ENCODE measurements at regions not wholly inside any gene's neighbourhood (a gene's known extent, or its start where the extent isn't known, plus 50 kb on each side); places are given as distances from the start of the nearest gene placed in this dataset.
"Not testable (repeated sequence)": the region's sequence is repeated elsewhere in the genome, so short reads cannot be mapped to it uniquely, and the experiment has no call there.

DNA sequence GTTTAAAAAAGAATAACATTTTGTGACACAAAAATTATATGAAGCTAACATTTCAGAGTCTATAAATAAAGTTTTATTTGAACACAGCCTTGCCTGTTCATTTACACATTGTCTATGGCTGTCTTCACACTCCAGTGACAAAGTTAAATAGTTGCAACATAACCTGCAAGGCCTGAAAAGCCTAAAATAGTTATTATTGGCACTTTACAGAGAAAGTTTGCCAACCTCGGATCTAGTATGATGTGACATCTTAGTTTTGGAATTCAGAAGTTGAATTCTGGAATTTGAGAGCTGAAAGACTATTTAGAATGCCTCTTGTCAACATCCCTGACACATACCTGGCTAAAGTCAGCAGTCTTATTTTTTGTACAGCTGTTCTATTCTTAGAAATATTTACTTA lies 68.3 kb downstream of the DYRK2 start:
- DNase-seq, result peak; percentile 84

DNA sequence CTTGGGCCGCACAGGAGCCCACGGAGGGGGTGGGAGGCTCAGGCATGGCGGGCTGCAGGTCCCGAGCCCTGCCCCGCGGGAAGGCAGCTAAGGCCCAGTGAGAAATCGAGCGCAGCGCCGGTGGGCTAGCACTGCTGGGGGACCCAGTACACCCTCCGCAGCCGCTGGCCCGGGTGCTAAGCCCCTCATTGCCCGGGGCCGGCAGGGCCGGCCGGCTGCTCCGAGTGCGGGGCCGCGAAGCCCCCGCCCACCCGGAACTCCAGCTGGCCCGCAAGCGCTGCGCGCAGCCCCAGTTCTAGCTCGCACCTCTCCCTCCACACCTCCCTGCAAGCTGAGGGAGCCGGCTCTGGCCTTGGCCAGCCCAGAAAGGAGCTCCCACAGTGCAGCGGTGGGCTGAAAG lies 70.8 kb downstream of the DYRK2 start:
- not testable (repeated sequence) for DNase-seq

GRCh38 chr12:67720351-67720856 lies 71.9 kb downstream of the DYRK2 start:
- peak; percentile 93 for DNase-seq

DNA sequence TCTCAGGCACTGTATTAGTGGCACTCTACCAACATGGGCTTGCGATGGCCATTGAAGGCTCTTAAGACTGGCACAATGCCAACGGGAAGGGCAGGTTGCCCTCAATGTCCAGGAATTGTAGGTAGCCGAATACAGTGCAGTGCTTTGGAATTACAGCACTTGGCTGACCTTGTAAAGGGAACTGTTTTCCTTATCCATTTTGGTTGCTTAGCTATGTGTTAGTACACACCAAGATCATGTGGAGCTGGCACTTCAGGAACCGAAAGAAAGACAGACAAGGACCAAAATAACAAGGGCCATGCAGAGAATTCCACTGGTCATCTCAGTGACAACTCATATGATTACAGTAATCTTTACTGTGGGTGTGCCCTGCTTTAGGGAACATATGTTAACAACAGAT lies 72.7 kb downstream of the DYRK2 start:
- no peak for DNase-seq

DNA sequence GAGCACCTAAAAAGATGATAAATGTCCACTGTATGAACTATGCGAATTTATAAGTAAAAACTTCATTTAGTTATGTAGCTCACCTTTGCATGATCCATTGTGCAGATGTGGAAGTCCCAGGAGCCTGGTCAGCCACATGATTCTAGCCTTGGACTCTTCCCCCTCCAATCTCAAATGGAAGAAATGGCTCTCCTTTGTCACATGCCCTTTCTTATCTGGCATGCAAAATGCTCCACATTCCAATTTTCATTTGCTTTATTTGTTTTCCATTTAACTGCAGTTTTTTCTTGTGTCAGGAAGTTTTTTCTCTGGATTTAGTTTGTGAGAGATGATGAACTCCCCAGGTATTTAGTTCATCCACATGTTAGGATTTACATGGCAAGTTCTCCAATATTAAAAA lies 73.8 kb downstream of the DYRK2 start:
- no peak for DNase-seq

- DNase-seq, result no peak
Measured at GRCh38 chr12:67726868-67727267, 78.3 kb downstream of the DYRK2 start.

DNA sequence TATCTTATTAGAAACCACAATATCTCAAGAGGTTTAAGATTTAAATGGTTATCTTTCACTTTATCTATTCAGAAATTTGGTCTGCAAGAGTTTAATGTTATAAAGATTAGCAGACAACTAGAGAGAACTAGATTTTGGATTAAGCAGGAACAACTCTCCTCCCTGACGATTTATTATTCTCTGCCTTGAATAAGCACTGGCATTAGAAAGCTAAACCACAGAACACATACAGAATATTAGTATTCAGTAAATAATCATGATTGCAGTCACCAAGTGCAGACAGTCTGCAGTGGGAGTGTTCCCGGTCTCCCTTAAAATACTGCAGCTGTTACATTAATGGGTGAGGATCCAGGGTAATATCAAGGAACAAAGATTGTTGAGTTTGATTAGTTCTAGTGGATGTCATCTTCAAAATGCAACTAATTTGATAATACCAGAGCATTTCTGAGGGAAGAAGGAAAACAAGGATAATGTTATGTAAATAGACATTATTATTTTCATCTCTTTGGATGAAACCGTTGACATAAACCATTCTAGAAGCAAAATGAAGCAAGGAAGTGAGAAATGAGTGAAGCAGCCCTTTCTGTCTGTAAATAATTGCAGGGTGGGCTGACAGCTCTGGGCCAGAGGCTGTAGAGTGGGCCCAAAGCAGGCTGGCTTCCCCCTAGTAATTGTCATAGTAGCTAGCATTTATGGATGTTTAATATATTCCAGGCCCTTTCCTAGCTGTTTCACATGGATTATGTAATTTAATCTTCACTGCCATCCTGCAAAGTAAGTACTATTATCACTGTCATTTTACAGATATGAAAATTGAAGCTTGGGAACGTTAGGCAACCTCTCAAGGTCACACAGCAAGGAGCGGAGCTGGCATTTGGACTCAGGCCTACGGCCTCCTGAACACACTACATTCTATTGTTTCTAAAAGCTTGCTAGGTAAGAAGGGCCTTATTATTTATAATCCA lies 79.4 kb downstream of the DYRK2 start:
- no peak for DNase-seq

DNA sequence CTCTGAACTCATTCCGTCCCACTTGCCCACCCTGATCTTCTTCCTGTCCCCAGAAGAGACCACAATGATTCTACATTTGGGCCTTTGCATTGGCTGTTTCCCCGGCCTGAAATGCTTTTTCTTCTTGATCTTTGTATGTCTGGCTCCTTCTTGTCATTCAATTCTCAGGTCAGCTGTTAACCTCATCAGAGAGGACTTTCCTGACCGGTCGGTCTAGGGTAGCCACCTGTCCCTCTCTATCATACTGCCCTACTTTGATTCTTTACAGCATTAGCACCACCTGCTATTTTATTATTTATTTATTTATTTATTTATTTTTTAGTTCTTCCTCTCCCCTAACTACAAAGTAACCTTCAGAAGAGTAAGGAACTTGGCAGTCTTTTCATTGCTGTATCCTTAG lies 84.3 kb downstream of the DYRK2 start:
- DNase-seq, result no peak

GRCh38 chr12:67735868-67736267 lies 87.3 kb downstream of the DYRK2 start:
- no peak for DNase-seq

GRCh38 chr12:67740711-67741110 lies 92.2 kb downstream of the DYRK2 start:
- peak; percentile 46 for DNase-seq

DNA sequence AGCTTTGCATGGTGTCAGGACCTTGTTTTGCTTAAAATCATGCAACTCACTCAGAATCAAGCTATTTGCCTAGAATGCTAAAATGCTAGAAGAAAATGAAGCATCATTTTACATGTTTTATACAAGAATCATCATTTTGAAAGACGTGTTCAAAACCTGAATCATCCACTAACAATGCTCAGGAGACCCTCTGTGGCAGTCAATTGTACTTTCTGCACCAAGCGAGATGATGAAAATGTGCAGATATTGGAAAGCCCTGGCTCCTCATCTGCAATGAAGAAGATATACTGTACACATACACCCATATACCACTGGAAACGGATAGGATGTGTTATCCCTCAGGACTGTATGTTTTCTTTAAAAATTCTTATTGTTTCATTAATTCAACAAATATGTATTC lies 92.7 kb downstream of the DYRK2 start:
- peak; percentile 83 for DNase-seq

DNA sequence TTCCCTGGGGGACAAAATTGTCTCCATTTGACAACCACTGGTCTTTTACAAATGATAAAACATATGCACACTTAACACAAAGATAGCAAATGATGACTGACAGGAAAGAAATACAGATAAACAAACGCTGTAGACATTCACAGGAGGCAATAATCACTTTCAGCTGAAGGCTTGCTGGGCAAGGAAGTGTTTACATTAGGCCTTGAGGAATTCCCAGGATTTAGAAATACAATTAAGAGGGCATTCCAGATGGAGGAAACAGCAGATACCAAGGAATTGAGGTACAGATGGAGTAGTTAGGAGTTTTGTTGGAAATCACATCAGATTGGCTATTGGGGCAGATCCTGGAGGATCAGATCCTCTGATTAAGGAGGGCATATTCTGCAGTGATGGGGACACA lies 93.9 kb downstream of the DYRK2 start:
- peak; percentile 72 for DNase-seq

GRCh38 chr12:67747869-67748742 lies 99.6 kb downstream of the DYRK2 start:
- peak; percentile 55 for DNase-seq

DNA sequence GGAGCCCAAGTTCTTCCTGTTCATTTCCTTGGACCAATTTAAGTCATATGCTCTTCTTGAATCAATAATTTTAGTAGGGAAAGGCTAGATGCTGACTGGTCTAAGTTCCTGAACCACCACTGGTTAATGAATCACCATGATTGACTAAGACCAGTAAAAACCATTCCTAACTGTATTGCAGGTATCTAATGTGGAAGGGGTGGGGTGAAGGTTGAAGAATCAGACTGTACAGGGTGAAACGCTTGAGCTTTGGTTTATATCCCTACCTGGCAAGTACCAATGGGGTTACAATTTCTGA lies 100.1 kb downstream of the DYRK2 start:
- no peak for DNase-seq

- DNase-seq, result no peak
Measured at GRCh38 chr12:67750513-67751183, 102.1 kb downstream of the DYRK2 start.

GRCh38 chr12:67751381-67751928 lies 102.9 kb downstream of the DYRK2 start:
- peak; percentile 37 for DNase-seq

DNA sequence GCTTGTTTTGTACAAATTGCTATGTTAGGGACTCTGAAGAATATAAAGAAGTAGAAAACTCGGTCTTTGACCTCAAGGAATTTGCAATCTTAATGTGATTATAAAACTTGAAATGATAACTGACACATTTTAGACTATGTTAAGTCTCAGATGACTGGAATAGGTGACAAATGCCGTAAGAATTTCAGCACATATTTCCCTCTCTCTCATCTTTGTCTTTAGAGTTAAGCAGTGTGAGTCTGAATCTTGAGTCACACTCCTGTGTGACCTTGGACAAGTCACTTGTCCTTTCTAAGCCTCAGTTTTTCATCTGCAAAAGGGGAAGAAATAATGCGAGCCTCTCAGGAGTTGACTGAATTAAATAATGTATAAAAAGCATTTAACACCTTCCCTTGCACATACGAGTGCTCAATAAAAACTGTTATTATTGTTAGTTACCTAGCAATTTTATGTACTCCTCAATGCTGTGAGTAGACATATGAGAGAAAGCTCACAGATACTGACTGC lies 103.7 kb downstream of the DYRK2 start:
- DNase-seq, result peak; percentile 57

- DNase-seq, result no peak
Measured at GRCh38 chr12:67754933-67755697, 106.6 kb downstream of the DYRK2 start.

DNA sequence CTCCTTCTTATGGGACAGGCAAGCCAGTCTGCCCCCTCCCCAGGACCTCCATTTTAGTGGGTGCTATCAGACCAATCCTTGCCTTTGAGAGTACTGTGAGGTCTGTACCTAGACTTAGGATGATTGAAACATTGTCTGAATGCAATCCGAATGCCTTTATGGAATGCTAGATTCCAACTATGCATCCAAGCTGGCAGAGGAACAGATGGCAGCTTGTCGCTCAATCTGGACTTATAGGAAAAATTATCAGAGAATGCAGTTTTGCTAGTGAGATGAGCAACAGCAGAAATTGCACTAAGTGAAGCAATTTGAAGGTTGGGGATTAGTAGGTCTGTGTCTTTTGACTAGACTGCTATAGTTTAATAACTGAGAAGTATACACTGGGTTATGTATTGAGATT lies 109.1 kb downstream of the DYRK2 start:
- DNase-seq, result no peak

DNA sequence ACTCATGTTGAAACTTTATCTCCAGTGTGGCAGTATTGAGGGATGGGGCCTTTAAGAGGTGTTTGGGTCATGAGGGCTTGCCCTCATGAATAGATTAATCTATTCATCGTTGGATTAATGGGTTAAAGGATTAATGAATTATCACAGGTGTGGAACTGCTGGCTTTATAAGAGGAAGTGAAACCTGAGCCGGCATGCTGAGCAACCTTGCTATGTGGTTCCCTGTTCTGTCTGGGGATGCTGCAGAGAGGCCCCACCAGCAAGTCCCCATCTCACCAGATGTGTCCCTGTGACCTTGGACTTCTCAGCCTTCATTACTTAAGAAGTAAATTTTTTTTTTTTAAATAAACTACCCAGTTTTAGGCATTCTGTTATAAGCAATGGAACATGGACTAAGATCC lies 109.6 kb downstream of the DYRK2 start:
- DNase-seq, result no peak

DNA sequence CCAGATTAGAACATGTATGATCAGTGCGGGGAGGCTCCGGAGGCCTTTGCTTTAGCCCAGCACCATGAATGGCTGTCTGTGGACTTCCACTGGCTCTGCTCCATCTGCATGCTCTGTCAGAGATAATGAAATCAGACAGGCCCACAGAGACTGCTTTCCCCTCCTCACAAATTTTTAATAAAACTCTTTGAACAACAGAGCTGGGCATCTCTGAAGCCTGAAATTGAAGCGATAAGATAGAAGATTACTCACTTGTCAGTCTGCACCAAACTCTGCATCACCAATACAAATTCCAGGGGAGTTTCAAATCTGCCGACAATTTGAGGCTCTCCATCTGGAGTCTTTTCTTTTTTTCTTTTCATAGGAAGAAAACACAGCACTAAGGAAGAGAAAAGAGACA lies 110.0 kb downstream of the DYRK2 start:
- no peak for DNase-seq

DNA sequence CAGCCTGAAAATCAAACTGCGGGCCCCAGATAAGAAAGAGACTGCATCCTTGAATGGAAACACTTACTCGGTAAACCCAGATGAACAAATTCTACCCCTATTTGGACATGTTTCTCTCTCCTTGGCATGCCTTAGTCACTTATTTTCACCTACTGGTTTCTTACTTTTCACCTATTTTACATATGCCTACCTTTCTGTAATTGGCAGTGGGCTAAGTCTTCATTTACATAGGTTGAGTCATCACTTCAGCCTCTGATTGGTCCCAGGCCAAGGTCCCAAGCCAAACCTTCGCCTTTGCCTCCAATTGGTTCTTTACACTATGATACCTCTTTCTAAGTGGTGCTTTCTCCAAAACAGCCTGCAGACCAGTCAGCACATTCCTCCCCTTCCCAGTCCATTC lies 111.3 kb downstream of the DYRK2 start:
- DNase-seq, result no peak
